DND-41 (cell line): ENCODE measurements at regions not wholly inside any gene's neighbourhood (a gene's known extent, or its start where the extent isn't known, plus 50 kb on each side); places are given as distances from the start of the nearest gene placed in this dataset.

Experiments
- ATAC-seq: fragments of 200-7000 bp; cut with Tn5 transposase; 3 replicates; pipeline ENCODE4 v1.9.1; 2021; ENCODE audit warnings: low read depth; ENCODE audit not compliant: insufficient read depth
- DNase-seq: peaks from one replicate; pipeline ENCODE4 v3.0.0-alpha.2; 2020
- H2AFZ ChIP-seq: 2 replicates; pipeline ENCODE4 v1.6.0; 2012; ENCODE audit warnings: low read depth, low read length
- H3K27ac ChIP-seq: 2 replicates; pipeline ENCODE4 v1.5.1; 2012; ENCODE audit warnings: low read length, inconsistent platforms
- H3K27me3 ChIP-seq: fragments of 200-600 bp; sonication (generic); 2 replicates; pipeline ENCODE4 v1.6.0; 2012; ENCODE audit warnings: low read length, mild to moderate bottlenecking, inconsistent platforms; ENCODE audit not compliant: insufficient read depth, poor library complexity
- H3K36me3 ChIP-seq: 2 replicates; pipeline ENCODE4 v1.5.1; 2012; ENCODE audit warnings: low read length, inconsistent platforms; ENCODE audit not compliant: insufficient read depth
- H3K4me1 ChIP-seq: 2 replicates; pipeline ENCODE4 v1.5.1; 2012; ENCODE audit warnings: mild to moderate bottlenecking, low read length; ENCODE audit not compliant: insufficient read depth
- H3K4me2 ChIP-seq: 2 replicates; pipeline ENCODE4 v1.6.0; 2012; ENCODE audit warnings: mild to moderate bottlenecking, moderate library complexity, low read length, inconsistent platforms; ENCODE audit not compliant: insufficient read depth
- H3K4me3 ChIP-seq, 2 experiments: fragments of 200-600 bp in 1 of 2; shearing (Covaris generic) in 1 of 2; 2 replicates each; pipeline ENCODE4 v1.5.1; 2012 to 2016; ENCODE audit warnings: inconsistent platforms in 2 of 2, low read length in 2 of 2, mild to moderate bottlenecking in 2 of 2, low read depth in 1 of 2, moderate library complexity in 1 of 2
- H3K79me2 ChIP-seq: 2 replicates; pipeline ENCODE4 v1.6.0; 2012; ENCODE audit warnings: low read length, inconsistent platforms; ENCODE audit not compliant: insufficient read depth
- H3K9ac ChIP-seq: 2 replicates; pipeline ENCODE4 v1.6.0; 2012; ENCODE audit warnings: low read depth, mild to moderate bottlenecking, inconsistent platforms, low read length, moderate library complexity
- H3K9me3 ChIP-seq: 2 replicates; pipeline ENCODE4 v1.5.1; 2012; ENCODE audit warnings: low read length, moderate library complexity, mild to moderate bottlenecking, inconsistent platforms; ENCODE audit not compliant: insufficient read depth, severe bottlenecking
- H4K20me1 ChIP-seq: 2 replicates; pipeline ENCODE4 v1.6.0; 2012; ENCODE audit warnings: low read length; ENCODE audit not compliant: insufficient read depth
- CTCF ChIP-seq: IDR thresholded peaks from 2 replicates; pipeline ENCODE4 v1.5.1; 2012; ENCODE audit warnings: borderline replicate concordance, low read length, moderate library complexity, mild to moderate bottlenecking; ENCODE audit not compliant: poor library complexity, severe bottlenecking; ENCODE audit errors: extremely low read depth
- EZH2 ChIP-seq: IDR thresholded peaks from 3 replicates; pipeline ENCODE4 v1.6.1; 2012; ENCODE audit warnings: borderline replicate concordance, low read depth, mild to moderate bottlenecking, moderate library complexity, low read length, inconsistent platforms; ENCODE audit not compliant: severe bottlenecking

GRCh38 chr16:60107871-60108270, 1373.8 kb upstream of the GOT2 start:
- TF ChIP-seq EZH2: no peak
- no peak for TF ChIP-seq CTCF
- Histone ChIP-seq H3K27me3 (no peaks in the 10 kb centered on the region), H2AFZ (no peak overlapping the region), H3K4me1 (peaks cover 27% of the 10 kb centered on the region), H3K9ac (no peak overlapping the region), H3K4me3 (no peak overlapping the region), H3K36me3 (no peaks in the 10 kb centered on the region), H3K27ac (peak overlapping the region; percentile 54), H3K79me2 (no peaks in the 10 kb centered on the region), H3K4me2 (peak overlapping the region; percentile 42; the same call in 1 of the 2 replicates), H3K9me3 (no peaks in the 10 kb centered on the region), H4K20me1 (no peaks in the 10 kb centered on the region)
- ATAC-seq (peak; percentile 62), DNase-seq (peak; percentile 20)

- no peaks in the 10 kb centered on the region for H4K20me1 ChIP-seq
- no peak overlapping the region for H3K4me3 ChIP-seq
- H3K36me3 ChIP-seq: no peaks in the 10 kb centered on the region
- H3K27me3 ChIP-seq: no peaks in the 10 kb centered on the region
- peak overlapping the region; percentile 65 for H3K27ac ChIP-seq
- H3K4me2 ChIP-seq: peak overlapping the region; percentile 42; the same call in 1 of the 2 replicates
- H2AFZ ChIP-seq: peak overlapping the region; percentile 10; the same call in 1 of the 2 replicates
- peak; percentile 43 for DNase-seq
- TF ChIP-seq EZH2 (no peak), CTCF (no peak)
- peaks cover 27% of the 10 kb centered on the region for H3K4me1 ChIP-seq
- no peaks in the 10 kb centered on the region for H3K79me2 ChIP-seq
- no peak overlapping the region; the same call in 1 of the 2 replicates for H3K9ac ChIP-seq
- H3K9me3 ChIP-seq: no peaks in the 10 kb centered on the region
- peak; percentile 81 for ATAC-seq
These were observed 1373.3 kb upstream of the GOT2 start for GRCh38 chr16:60107437-60107836.

DNA sequence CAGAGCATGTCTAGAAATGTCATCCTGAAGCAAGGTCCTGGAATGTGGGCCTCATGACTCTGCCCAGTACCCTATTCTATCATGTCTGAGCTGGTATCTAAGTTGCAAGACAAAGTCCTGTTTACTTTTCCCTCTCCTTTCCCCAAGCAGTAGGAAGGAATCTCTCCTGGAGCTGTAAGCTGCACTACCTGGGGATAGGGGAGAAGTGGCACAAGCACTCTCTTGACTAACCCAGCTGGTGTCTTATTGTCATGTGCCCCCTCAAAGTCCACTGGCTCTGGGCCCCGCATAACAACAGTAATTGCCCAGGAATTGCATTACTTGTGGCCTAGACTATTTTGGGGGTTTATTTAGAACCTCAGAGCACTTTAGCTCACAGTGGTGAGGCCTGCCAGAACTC, 1366.3 kb upstream of the GOT2 start:
- H3K4me2 ChIP-seq: no peak overlapping the region
- TF ChIP-seq CTCF (no peak), EZH2 (no peak)
- DNase-seq (no peak), ATAC-seq (no peak)
- H3K9ac ChIP-seq: no peak overlapping the region
- no peaks in the 10 kb centered on the region for H3K79me2 ChIP-seq
- H3K4me1 ChIP-seq: no peaks in the 10 kb centered on the region
- no peaks in the 10 kb centered on the region for H3K27me3 ChIP-seq
- H2AFZ ChIP-seq: no peak overlapping the region
- no peak overlapping the region for H3K4me3 ChIP-seq
- no peak overlapping the region for H3K27ac ChIP-seq
- H3K36me3 ChIP-seq: no peaks in the 10 kb centered on the region
- no peaks in the 10 kb centered on the region for H3K9me3 ChIP-seq
- H4K20me1 ChIP-seq: no peaks in the 10 kb centered on the region

DNA sequence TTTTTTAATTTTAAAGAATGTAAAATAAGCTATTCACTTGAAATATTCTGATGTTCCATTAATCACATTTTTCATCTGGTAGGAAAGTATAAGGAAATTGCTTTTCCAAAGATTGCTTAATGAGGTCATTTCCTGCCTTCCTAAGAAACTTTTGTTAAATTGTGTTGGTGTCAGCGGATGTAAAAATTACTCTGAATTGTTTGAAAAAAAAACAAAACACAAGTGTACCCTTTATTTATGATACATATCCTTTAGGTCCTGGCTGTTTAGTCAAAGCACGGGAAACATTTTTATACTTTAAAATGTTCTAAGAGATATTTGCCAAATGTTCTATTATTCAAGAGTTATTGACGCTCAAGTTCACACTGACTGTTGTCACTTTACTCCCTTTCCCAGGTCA, 1357.4 kb upstream of the GOT2 start:
- ATAC-seq (no peak), DNase-seq (no peak)
- Histone ChIP-seq H3K9ac (no peak overlapping the region), H3K27me3 (no peaks in the 10 kb centered on the region), H4K20me1 (no peaks in the 10 kb centered on the region), H3K4me1 (no peaks in the 10 kb centered on the region), H3K79me2 (no peaks in the 10 kb centered on the region), H3K4me3 (no peak overlapping the region), H3K36me3 (no peaks in the 10 kb centered on the region), H3K9me3 (no peaks in the 10 kb centered on the region), H3K4me2 (no peak overlapping the region), H2AFZ (no peak overlapping the region), H3K27ac (no peak overlapping the region)
- TF ChIP-seq CTCF: no peak
- no peak for TF ChIP-seq EZH2
